ENCODE measurements at regions not wholly inside any gene's neighbourhood (a gene's known extent, or its start where the extent isn't known, plus 50 kb on each side); places are given as distances from the start of the nearest gene placed in this dataset.

DNA sequence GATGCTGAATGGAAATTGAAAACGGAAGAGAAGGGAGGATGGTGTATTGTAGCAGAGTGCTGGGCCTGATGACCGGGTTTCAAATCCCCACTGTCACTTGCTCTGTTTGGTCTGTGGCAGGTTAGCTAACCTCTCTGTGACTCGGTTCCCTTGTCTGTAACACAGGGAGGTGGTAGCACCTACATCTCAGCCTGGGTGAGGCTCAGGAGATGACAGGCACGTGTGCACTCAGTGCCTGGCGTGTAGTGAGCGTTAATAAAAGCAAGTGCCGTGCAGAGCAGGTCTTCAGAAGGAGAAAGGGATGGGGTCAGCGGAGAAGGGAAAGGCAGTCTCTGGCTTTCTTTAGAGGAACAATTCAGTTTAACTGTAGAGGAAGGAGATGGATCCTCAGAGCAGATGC is 125.5 kb upstream of the SMIM21 start:
- TF ChIP-seq, protein P1, sequence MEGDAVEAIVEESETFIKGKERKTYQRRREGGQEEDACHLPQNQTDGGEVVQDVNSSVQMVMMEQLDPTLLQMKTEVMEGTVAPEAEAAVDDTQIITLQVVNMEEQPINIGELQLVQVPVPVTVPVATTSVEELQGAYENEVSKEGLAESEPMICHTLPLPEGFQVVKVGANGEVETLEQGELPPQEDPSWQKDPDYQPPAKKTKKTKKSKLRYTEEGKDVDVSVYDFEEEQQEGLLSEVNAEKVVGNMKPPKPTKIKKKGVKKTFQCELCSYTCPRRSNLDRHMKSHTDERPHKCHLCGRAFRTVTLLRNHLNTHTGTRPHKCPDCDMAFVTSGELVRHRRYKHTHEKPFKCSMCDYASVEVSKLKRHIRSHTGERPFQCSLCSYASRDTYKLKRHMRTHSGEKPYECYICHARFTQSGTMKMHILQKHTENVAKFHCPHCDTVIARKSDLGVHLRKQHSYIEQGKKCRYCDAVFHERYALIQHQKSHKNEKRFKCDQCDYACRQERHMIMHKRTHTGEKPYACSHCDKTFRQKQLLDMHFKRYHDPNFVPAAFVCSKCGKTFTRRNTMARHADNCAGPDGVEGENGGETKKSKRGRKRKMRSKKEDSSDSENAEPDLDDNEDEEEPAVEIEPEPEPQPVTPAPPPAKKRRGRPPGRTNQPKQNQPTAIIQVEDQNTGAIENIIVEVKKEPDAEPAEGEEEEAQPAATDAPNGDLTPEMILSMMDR (IDR thresholded peaks at IDR 0.05), result no peak
- no peak for TF ChIP-seq POLR2A (IDR thresholded peaks at IDR 0.05)
